Liver (tissue), 8 donors: ENCODE measurements at regions not wholly inside any gene's neighbourhood (a gene's known extent, or its start where the extent isn't known, plus 50 kb on each side); places are given as distances from the start of the nearest gene placed in this dataset.

ENCODE experiments used
- DNase-seq: peaks from one replicate; pipeline ENCODE4 v3.0.0-alpha.2; 2017; ENCODE audit warnings: low spot score
- H3K27ac ChIP-seq, 2 donors: one replicate each; pipeline ENCODE4 v1.7.0; 2013; ENCODE audit warnings: inconsistent platforms in 2 of 2, low read length in 2 of 2, control low read depth in 1 of 2, low read depth in 1 of 2, mild to moderate bottlenecking in 1 of 2
- H3K27me3 ChIP-seq, 4 donors: one replicate each; pipeline versions ENCODE4 v1.6.1 to v1.7.0; 2013; ENCODE audit warnings: low read length in 3 of 4, inconsistent platforms in 1 of 4, mild to moderate bottlenecking in 1 of 4, moderate library complexity in 1 of 4; ENCODE audit not compliant: control insufficient read depth in 4 of 4, insufficient read depth in 4 of 4
- H3K36me3 ChIP-seq, 4 donors: one replicate each; pipeline versions ENCODE4 v1.6.1 to v1.7.0; 2013; ENCODE audit warnings: low read length in 3 of 4, mild to moderate bottlenecking in 3 of 4, low read depth in 1 of 4, moderate library complexity in 1 of 4; ENCODE audit not compliant: control insufficient read depth in 4 of 4, insufficient read depth in 3 of 4
- H3K4me1 ChIP-seq, 4 donors: one replicate each; pipeline versions ENCODE4 v1.6.1 to v1.7.0; 2013; ENCODE audit warnings: low read length in 3 of 4, mild to moderate bottlenecking in 3 of 4, moderate library complexity in 1 of 4; ENCODE audit not compliant: control insufficient read depth in 4 of 4, insufficient read depth in 4 of 4
- H3K4me3 ChIP-seq, 3 donors: one replicate each; pipeline versions ENCODE4 v1.6.1 to v1.7.0; 2013; ENCODE audit warnings: low read length in 3 of 3, control low read depth in 1 of 3, low read depth in 1 of 3, mild to moderate bottlenecking in 1 of 3
- H3K9ac ChIP-seq, 2 donors: one replicate each; pipeline ENCODE4 v1.7.0; 2013; ENCODE audit warnings: low read length in 2 of 2, mild to moderate bottlenecking in 2 of 2, moderate library complexity in 2 of 2, control low read depth in 1 of 2, low read depth in 1 of 2
- H3K9me3 ChIP-seq, 4 donors: one replicate each; pipeline versions ENCODE4 v1.6.1 to v1.7.0; 2013; ENCODE audit warnings: low read length in 3 of 4; ENCODE audit not compliant: control insufficient read depth in 4 of 4
- ATF3 ChIP-seq: IDR thresholded peaks from 2 replicates; pipeline ENCODE4 v1.6.1; 2016; ENCODE audit warnings: antibody characterized with exemption
- CTCF ChIP-seq: fragments of 150-350 bp; IDR thresholded peaks from 2 replicates; pipeline ENCODE4 v1.5.1; 2017; ENCODE audit warnings: improper control_type of control experiment, low read depth, low read length; ENCODE audit not compliant: missing input control
- EGR1 ChIP-seq, 2 donors: IDR thresholded peaks; 2 replicates each; pipeline ENCODE4 v1.6.1; 2016 to 2018; ENCODE audit warnings: antibody characterized with exemption in 2 of 2, low read depth in 2 of 2
- FOXA1 ChIP-seq: IDR thresholded peaks from 2 replicates; pipeline ENCODE4 v1.6.1; 2016; ENCODE audit warnings: antibody characterized with exemption
- FOXA2 ChIP-seq: IDR thresholded peaks from 2 replicates; pipeline ENCODE4 v1.6.1; 2016; ENCODE audit warnings: antibody characterized with exemption
- GABPA ChIP-seq, 2 donors: IDR thresholded peaks in 1 of 2; conservative IDR thresholded peaks in 1 of 2; 2 replicates each; pipeline ENCODE4 v1.6.1; 2016; ENCODE audit warnings: antibody characterized with exemption in 2 of 2, mild to moderate bottlenecking in 1 of 2, moderate library complexity in 1 of 2
- HNF4A ChIP-seq, 2 donors: conservative IDR thresholded peaks; 2 replicates each; pipeline ENCODE4 v1.6.1; 2016; ENCODE audit warnings: antibody characterized with exemption in 2 of 2, mild to moderate bottlenecking in 2 of 2
- HNF4G ChIP-seq: IDR thresholded peaks from 2 replicates; pipeline ENCODE4 v1.6.1; 2016; ENCODE audit warnings: antibody characterized with exemption
- JUND ChIP-seq, 2 donors: IDR thresholded peaks; 2 replicates each; pipeline ENCODE4 v1.6.1; 2016; ENCODE audit warnings: antibody characterized with exemption in 2 of 2
- MAX ChIP-seq: IDR thresholded peaks from 2 replicates; pipeline ENCODE4 v1.6.1; 2016; ENCODE audit warnings: antibody characterized with exemption
- NR2F2 ChIP-seq: IDR thresholded peaks from 2 replicates; pipeline ENCODE4 v1.6.1; 2016; ENCODE audit warnings: antibody characterized with exemption
- RAD21 ChIP-seq, 2 donors: IDR thresholded peaks; 2 replicates each; pipeline ENCODE4 v1.6.1; 2016; ENCODE audit warnings: antibody characterized with exemption in 2 of 2, mild to moderate bottlenecking in 2 of 2
- REST ChIP-seq: IDR thresholded peaks from 2 replicates; pipeline ENCODE4 v1.6.1; 2016; ENCODE audit warnings: antibody characterized with exemption, mild to moderate bottlenecking
- RXRA ChIP-seq, 2 donors: IDR thresholded peaks; 2 replicates each; pipeline ENCODE4 v1.6.1; 2017 to 2018; ENCODE audit warnings: antibody characterized with exemption in 2 of 2, mild to moderate bottlenecking in 1 of 2
- SP1 ChIP-seq: IDR thresholded peaks from 2 replicates; pipeline ENCODE4 v1.6.1; 2018; ENCODE audit warnings: antibody characterized with exemption, mild to moderate bottlenecking
- TAF1 ChIP-seq: conservative IDR thresholded peaks from 2 replicates; pipeline ENCODE4 v1.6.1; 2016; ENCODE audit warnings: antibody characterized with exemption, mild to moderate bottlenecking
- YY1 ChIP-seq: IDR thresholded peaks from 2 replicates; pipeline ENCODE4 v1.6.1; 2016; ENCODE audit warnings: antibody characterized with exemption, mild to moderate bottlenecking
- ZBTB33 ChIP-seq: IDR thresholded peaks from 2 replicates; pipeline ENCODE4 v1.6.1; 2016; ENCODE audit warnings: antibody characterized with exemption
- WGBS: extraction: QIAGEN DNeasy Blood & Tissue Kit; methylation state at CpG from one replicate; pipeline ENCODE4 v1.1.7; 2013; 5-methylcytosine and 5-hydroxymethylcytosine counted together
- donor health status: healthy.
- donor health status: healthy.
- donor health status: healthy.
- donor health status: healthy.
- donor health status: healthy.

- Histone ChIP-seq H3K27ac (no peak overlapping the region), H3K4me3 (no peak overlapping the region), H3K27me3 (no peaks in the 10 kb centered on the region), H3K9ac (no peak overlapping the region), H3K36me3 (no peaks in the 10 kb centered on the region), H3K9me3 (no peaks in the 10 kb centered on the region), H3K4me1 (no peaks in the 10 kb centered on the region)
- TF ChIP-seq NR2F2 (no peak), SP1 (no peak), RAD21 (IDR thresholded peaks at IDR 0.05) (no peak), HNF4A (conservative IDR thresholded peaks at IDR 0.05) (no peak), GABPA (IDR thresholded peaks at IDR 0.05 in 1 of 2, conservative IDR thresholded peaks at IDR 0.05 in 1 of 2) (no peak), RXRA (IDR thresholded peaks at IDR 0.05) (no peak), EGR1 (IDR thresholded peaks at IDR 0.05; ENCODE audit: low read depth in 2 of 2) (no peak), TAF1 (no peak), HNF4G (no peak), FOXA2 (no peak)
- WGBS, result 96% methylated on average over 1 of the region's 1 CpG
- no peak for DNase-seq
These were observed 168.8 kb upstream of the POT1 start for GRCh38 chr7:125098377-125098970.

- H3K4me3 ChIP-seq, result no peak overlapping the region
- TF ChIP-seq RXRA (IDR thresholded peaks at IDR 0.05), result no peak
- TF ChIP-seq FOXA1, result no peak
- no peak for TF ChIP-seq RAD21 (IDR thresholded peaks at IDR 0.05)
- TF ChIP-seq ZBTB33, result no peak
- TF ChIP-seq NR2F2, result no peak
- no peak for TF ChIP-seq REST
- TF ChIP-seq FOXA2, result no peak
- no peak for TF ChIP-seq YY1
- TF ChIP-seq TAF1, result no peak
- no peak for TF ChIP-seq ATF3
- no peak for TF ChIP-seq CTCF
- no peak for TF ChIP-seq JUND (IDR thresholded peaks at IDR 0.05)
- no peak for TF ChIP-seq MAX
- no peak for TF ChIP-seq HNF4A (conservative IDR thresholded peaks at IDR 0.05)
- no peak for TF ChIP-seq HNF4G
- no peak for TF ChIP-seq EGR1 (IDR thresholded peaks at IDR 0.05; ENCODE audit: low read depth in 2 of 2)
- TF ChIP-seq SP1, result no peak
- TF ChIP-seq GABPA (IDR thresholded peaks at IDR 0.05 in 1 of 2, conservative IDR thresholded peaks at IDR 0.05 in 1 of 2), result no peak
- WGBS, result 82% methylated on average over 3 of the region's 3 CpGs
- H3K9me3 ChIP-seq, result no peaks in the 10 kb centered on the region
- H3K27ac ChIP-seq, result no peak overlapping the region
- no peaks in the 10 kb centered on the region for H3K4me1 ChIP-seq
- H3K36me3 ChIP-seq, result no peaks in the 10 kb centered on the region
- no peak overlapping the region for H3K9ac ChIP-seq
- no peaks in the 10 kb centered on the region for H3K27me3 ChIP-seq
- no peak for DNase-seq
These were observed 161.0 kb upstream of the POT1 start for GRCh38 chr7:125090596-125090995.
